Urinary bladder (tissue), 3 donors: ENCODE measurements at regions not wholly inside any gene's neighbourhood (a gene's known extent, or its start where the extent isn't known, plus 50 kb on each side); places are given as distances from the start of the nearest gene placed in this dataset.

ENCODE experiments used
- DNase-seq: peaks from one replicate; pipeline ENCODE4 v3.0.0-alpha.2; 2015; ENCODE audit errors: extremely low spot score
- H3K27ac ChIP-seq: one replicate; pipeline ENCODE4 v1.5.1; 2013; ENCODE audit warnings: low read depth, mild to moderate bottlenecking, moderate library complexity
- H3K36me3 ChIP-seq: one replicate; pipeline ENCODE4 v1.6.1; 2013; ENCODE audit warnings: mild to moderate bottlenecking, moderate library complexity; ENCODE audit not compliant: insufficient read depth
- H3K4me1 ChIP-seq: one replicate; pipeline ENCODE4 v1.6.1; 2013; ENCODE audit warnings: mild to moderate bottlenecking, moderate library complexity; ENCODE audit not compliant: insufficient read depth
- H3K4me3 ChIP-seq: one replicate; pipeline ENCODE4 v1.5.1; 2013; ENCODE audit warnings: low read depth, low read length
- WGBS: extraction: QIAGEN DNeasy Blood & Tissue Kit; methylation state at CpG from one replicate; pipeline ENCODE4 v1.1.7; 2013; 5-methylcytosine and 5-hydroxymethylcytosine counted together
- donor health status: healthy with polysubstance abuse.
- donor health status: healthy.

GRCh38 chr10:62639144-62639543 lies 165.4 kb upstream of the ADO start:
- no peak overlapping the region for H3K27ac ChIP-seq
- no peak for DNase-seq
- 90% methylated on average over 2 of the region's 2 CpGs for whole genome bisulfite sequencing
- H3K36me3 ChIP-seq: no peaks in the 10 kb centered on the region
- no peaks in the 10 kb centered on the region for H3K4me1 ChIP-seq
- no peak overlapping the region for H3K4me3 ChIP-seq

GRCh38 chr10:62640411-62640810 lies 164.1 kb upstream of the ADO start:
- Histone ChIP-seq H3K27ac (no peak overlapping the region), H3K4me1 (no peaks in the 10 kb centered on the region), H3K4me3 (no peak overlapping the region), H3K36me3 (no peaks in the 10 kb centered on the region)
- no peak for DNase-seq

GRCh38 chr10:62643606-62644587 lies 160.6 kb upstream of the ADO start:
- no peak for DNase-seq
- 85% methylated on average over 5 of the region's 5 CpGs for WGBS
- Histone ChIP-seq H3K4me1 (no peaks in the 10 kb centered on the region), H3K27ac (no peak overlapping the region), H3K36me3 (no peaks in the 10 kb centered on the region), H3K4me3 (no peak overlapping the region)

- WGBS: 85% methylated on average over 6 of the region's 6 CpGs
- H3K27ac ChIP-seq: no peak overlapping the region
- DNase-seq: no peak
- H3K4me3 ChIP-seq: no peak overlapping the region
- no peaks in the 10 kb centered on the region for H3K36me3 ChIP-seq
- H3K4me1 ChIP-seq: no peaks in the 10 kb centered on the region
Observed at GRCh38 chr10:62647375-62648092, 157.0 kb upstream of the ADO start.

- Histone ChIP-seq H3K4me3 (no peak overlapping the region), H3K36me3 (no peaks in the 10 kb centered on the region), H3K27ac (no peak overlapping the region), H3K4me1 (no peaks in the 10 kb centered on the region)
- 50% methylated on average over 1 of the region's 1 CpG for WGBS
- DNase-seq: no peak
Observed at GRCh38 chr10:62648921-62649320, 155.6 kb upstream of the ADO start.

GRCh38 chr10:62650411-62650810 lies 154.1 kb upstream of the ADO start:
- Histone ChIP-seq H3K4me1 (no peaks in the 10 kb centered on the region), H3K27ac (no peak overlapping the region)
- WGBS: 90% methylated on average over 2 of the region's 2 CpGs

GRCh38 chr10:62651341-62651740 lies 153.2 kb upstream of the ADO start:
- Histone ChIP-seq H3K27ac (no peak overlapping the region), H3K4me3 (no peak overlapping the region), H3K4me1 (no peaks in the 10 kb centered on the region), H3K36me3 (no peaks in the 10 kb centered on the region)
- 60% methylated on average over 2 of the region's 2 CpGs for WGBS
- DNase-seq: no peak

More at GRCh38 chr10:62650411-62650810, 154.1 kb upstream of the ADO start:
- Histone ChIP-seq H3K36me3 (no peaks in the 10 kb centered on the region), H3K4me3 (no peak overlapping the region)
- DNase-seq: no peak

GRCh38 chr10:62652114-62652513 lies 152.4 kb upstream of the ADO start:
- H3K4me3 ChIP-seq: no peak overlapping the region
- DNase-seq: no peak
- H3K4me1 ChIP-seq: no peaks in the 10 kb centered on the region
- no peak overlapping the region for H3K27ac ChIP-seq
- WGBS: 61% methylated on average over 2 of the region's 2 CpGs
- H3K36me3 ChIP-seq: no peaks in the 10 kb centered on the region

- H3K4me1 ChIP-seq: no peaks in the 10 kb centered on the region
Observed at GRCh38 chr10:62652564-62652963, 152.0 kb upstream of the ADO start.

GRCh38 chr10:62653254-62653653 lies 151.3 kb upstream of the ADO start:
- 85% methylated on average over 6 of the region's 6 CpGs for WGBS
- DNase-seq: no peak
- Histone ChIP-seq H3K36me3 (no peaks in the 10 kb centered on the region), H3K4me1 (no peaks in the 10 kb centered on the region), H3K4me3 (no peak overlapping the region), H3K27ac (no peak overlapping the region)

More at GRCh38 chr10:62652564-62652963, 152.0 kb upstream of the ADO start:
- H3K27ac ChIP-seq: no peak overlapping the region
- no peak overlapping the region for H3K4me3 ChIP-seq
- no peaks in the 10 kb centered on the region for H3K36me3 ChIP-seq
- no peak for DNase-seq

- Histone ChIP-seq H3K27ac (no peak overlapping the region), H3K36me3 (no peaks in the 10 kb centered on the region)
- 97% methylated on average over 1 of the region's 1 CpG for WGBS
Observed at GRCh38 chr10:62654966-62655336, 149.6 kb upstream of the ADO start.

GRCh38 chr10:62655337-62655994 lies 149.1 kb upstream of the ADO start:
- H3K36me3 ChIP-seq: no peaks in the 10 kb centered on the region
- H3K4me1 ChIP-seq: no peaks in the 10 kb centered on the region
- H3K4me3 ChIP-seq: no peak overlapping the region
- no peak overlapping the region for H3K27ac ChIP-seq
- no peak for DNase-seq
- 89% methylated on average over 6 of the region's 6 CpGs for WGBS

More at GRCh38 chr10:62654966-62655336, 149.6 kb upstream of the ADO start:
- no peak overlapping the region for H3K4me3 ChIP-seq
- no peaks in the 10 kb centered on the region for H3K4me1 ChIP-seq
- no peak for DNase-seq

- DNase-seq: no peak
- H3K36me3 ChIP-seq: no peaks in the 10 kb centered on the region
- no peaks in the 10 kb centered on the region for H3K4me1 ChIP-seq
- no peak overlapping the region for H3K4me3 ChIP-seq
- H3K27ac ChIP-seq: no peak overlapping the region
- 90% methylated on average over 20 of the region's 20 CpGs for WGBS
Observed at GRCh38 chr10:62657244-62657835, 147.2 kb upstream of the ADO start.
